Neutrophil (primary cell): ENCODE measurements at regions not wholly inside any gene's neighbourhood (a gene's known extent, or its start where the extent isn't known, plus 50 kb on each side); places are given as distances from the start of the nearest gene placed in this dataset.

Source experiments
- H3K27ac ChIP-seq: fragments of 200-600 bp; sonication (generic); 2 replicates; pipeline ENCODE4 v1.5.1; 2016; ENCODE audit warnings: mild to moderate bottlenecking, moderate library complexity
- H3K27me3 ChIP-seq: fragments of 200-600 bp; sonication (generic); 2 replicates; pipeline ENCODE4 v1.6.0; 2016; ENCODE audit warnings: mild to moderate bottlenecking
- H3K36me3 ChIP-seq: fragments of 200-600 bp; sonication (generic); 2 replicates; pipeline ENCODE4 v1.5.1; 2017
- H3K4me1 ChIP-seq, 2 experiments: fragments of 200-600 bp in 1 of 2; sonication (generic) in 1 of 2; 1 replicate in 1 of 2; 2 replicates in 1 of 2; pipeline versions ENCODE4 v1.5.1 to v1.6.1; 2013 to 2016; ENCODE audit warnings: low read depth in 1 of 2, low read length in 1 of 2, mild to moderate bottlenecking in 1 of 2, moderate library complexity in 1 of 2; ENCODE audit not compliant: control insufficient read depth in 1 of 2, insufficient read depth in 1 of 2
- H3K4me3 ChIP-seq, 2 experiments: fragments of 200-600 bp in 1 of 2; sonication (generic) in 1 of 2; 1 replicate in 1 of 2; 2 replicates in 1 of 2; pipeline ENCODE4 v1.5.1; 2013 to 2016; ENCODE audit warnings: low read depth in 1 of 2, low read length in 1 of 2, mild to moderate bottlenecking in 1 of 2, moderate library complexity in 1 of 2
- H3K9me3 ChIP-seq: fragments of 200-600 bp; sonication (generic); 2 replicates; pipeline ENCODE4 v1.5.1; 2016
- CTCF ChIP-seq: fragments of 200-600 bp; sonication (generic); IDR thresholded peaks from 2 replicates; pipeline ENCODE4 v1.5.1; 2016; ENCODE audit warnings: antibody characterized with exemption

GRCh38 chr7:155222061-155222460 lies 75.6 kb upstream of the INSIG1 start:
- H3K27me3 ChIP-seq, result no peaks in the 10 kb centered on the region
- no peak overlapping the region for H3K27ac ChIP-seq
- H3K4me1 ChIP-seq, result no peaks in the 10 kb centered on the region
- H3K4me3 ChIP-seq, result no peak overlapping the region
- H3K9me3 ChIP-seq, result no peaks in the 10 kb centered on the region
- TF ChIP-seq CTCF, result no peak
- no peaks in the 10 kb centered on the region for H3K36me3 ChIP-seq

GRCh38 chr7:155222573-155222972 lies 75.1 kb upstream of the INSIG1 start:
- no peaks in the 10 kb centered on the region for H3K9me3 ChIP-seq
- no peaks in the 10 kb centered on the region for H3K27me3 ChIP-seq
- no peaks in the 10 kb centered on the region for H3K4me1 ChIP-seq
- H3K27ac ChIP-seq, result no peak overlapping the region
- H3K4me3 ChIP-seq, result no peak overlapping the region
- H3K36me3 ChIP-seq, result no peaks in the 10 kb centered on the region
- no peak for TF ChIP-seq CTCF

GRCh38 chr7:155223021-155223420 lies 74.7 kb upstream of the INSIG1 start:
- no peak overlapping the region for H3K4me3 ChIP-seq
- no peaks in the 10 kb centered on the region for H3K9me3 ChIP-seq
- no peak overlapping the region for H3K27ac ChIP-seq
- H3K4me1 ChIP-seq, result no peaks in the 10 kb centered on the region
- H3K27me3 ChIP-seq, result no peaks in the 10 kb centered on the region
- no peaks in the 10 kb centered on the region for H3K36me3 ChIP-seq
- no peak for TF ChIP-seq CTCF

- H3K36me3 ChIP-seq, result no peaks in the 10 kb centered on the region
- no peak overlapping the region for H3K27ac ChIP-seq
- H3K27me3 ChIP-seq, result no peaks in the 10 kb centered on the region
- no peaks in the 10 kb centered on the region for H3K9me3 ChIP-seq
- no peaks in the 10 kb centered on the region for H3K4me1 ChIP-seq
- H3K4me3 ChIP-seq, result no peak overlapping the region
- no peak for TF ChIP-seq CTCF
Measured at GRCh38 chr7:155223503-155223902, 74.2 kb upstream of the INSIG1 start.

- Histone ChIP-seq H3K36me3 (no peaks in the 10 kb centered on the region), H3K9me3 (no peaks in the 10 kb centered on the region), H3K4me3 (no peak overlapping the region), H3K4me1 (no peaks in the 10 kb centered on the region), H3K27me3 (no peaks in the 10 kb centered on the region), H3K27ac (no peak overlapping the region)
- TF ChIP-seq CTCF, result no peak
Measured at GRCh38 chr7:155224116-155224811, 73.4 kb upstream of the INSIG1 start.

- H3K27me3 ChIP-seq, result no peaks in the 10 kb centered on the region
- no peaks in the 10 kb centered on the region for H3K4me1 ChIP-seq
- H3K9me3 ChIP-seq, result no peaks in the 10 kb centered on the region
- no peak for TF ChIP-seq CTCF
- no peak overlapping the region for H3K4me3 ChIP-seq
- no peaks in the 10 kb centered on the region for H3K36me3 ChIP-seq
- H3K27ac ChIP-seq, result no peak overlapping the region
Measured at GRCh38 chr7:155225095-155225494, 72.6 kb upstream of the INSIG1 start.
